Choroid plexus epithelial cell (primary cell): ENCODE measurements at regions not wholly inside any gene's neighbourhood (a gene's known extent, or its start where the extent isn't known, plus 50 kb on each side); places are given as distances from the start of the nearest gene placed in this dataset.

Source experiments
- DNase-seq: peaks from one replicate; pipeline ENCODE4 v3.0.0-alpha.2; 2010; ENCODE audit warnings: low read depth
- H3K4me3 ChIP-seq: 2 replicates; pipeline ENCODE4 v1.5.1; 2011; ENCODE audit warnings: low read depth, mild to moderate bottlenecking, control low read depth, low read length, moderate library complexity
- CTCF ChIP-seq: conservative IDR thresholded peaks from 2 replicates; pipeline ENCODE4 v1.5.1; 2011; ENCODE audit warnings: low read depth, mild to moderate bottlenecking, control low read depth, inconsistent platforms, low read length, moderate library complexity

GRCh38 chr10:59003203-59003602 lies 173.2 kb upstream of the PHYHIPL start:
- DNase-seq = no peak
- no peak for TF ChIP-seq CTCF
- no peak overlapping the region for H3K4me3 ChIP-seq

GRCh38 chr10:59004392-59004791 lies 172.1 kb upstream of the PHYHIPL start:
- no peak for TF ChIP-seq CTCF
- H3K4me3 ChIP-seq = no peak overlapping the region
- no peak for DNase-seq

GRCh38 chr10:59006511-59007306 lies 169.7 kb upstream of the PHYHIPL start:
- DNase-seq = peak; percentile 89
- no peak overlapping the region for H3K4me3 ChIP-seq
- no peak for TF ChIP-seq CTCF

- TF ChIP-seq CTCF = no peak
Observed at GRCh38 chr10:59007307-59008025, 169.0 kb upstream of the PHYHIPL start.

GRCh38 chr10:59008452-59008851 lies 168.0 kb upstream of the PHYHIPL start:
- no peak for TF ChIP-seq CTCF

More at GRCh38 chr10:59007307-59008025, 169.0 kb upstream of the PHYHIPL start:
- H3K4me3 ChIP-seq = no peak overlapping the region
- DNase-seq = no peak

GRCh38 chr10:59011972-59012632 lies 164.3 kb upstream of the PHYHIPL start:
- no peak for TF ChIP-seq CTCF
- DNase-seq = no peak
- no peak overlapping the region for H3K4me3 ChIP-seq

More at GRCh38 chr10:59008452-59008851, 168.0 kb upstream of the PHYHIPL start:
- no peak overlapping the region for H3K4me3 ChIP-seq
- DNase-seq = no peak
